K562 (cell line): ENCODE measurements at regions not wholly inside any gene's neighbourhood (a gene's known extent, or its start where the extent isn't known, plus 50 kb on each side); places are given as distances from the start of the nearest gene placed in this dataset.

Source experiments
- CREB1 ChIP-seq, 2 experiments: sonication (generic) in 1 of 2; formaldehyde crosslinking in 1 of 2; IDR thresholded peaks; 2 replicates each; pipeline versions ENCODE4 v1.6.1 to v1.8.0; 2012 to 2022; ENCODE audit warnings: inconsistent platforms in 1 of 2, mild to moderate bottlenecking in 1 of 2, missing genetic modification reagents in 1 of 2, moderate library complexity in 1 of 2
- NRF1 ChIP-seq, 2 experiments: fragments of 450-650 bp; IDR thresholded peaks in 1 of 2; conservative IDR thresholded peaks in 1 of 2; 2 replicates each; pipeline ENCODE4 v1.6.1; 2014; ENCODE audit warnings: mild to moderate bottlenecking in 2 of 2
- POLR2A ChIP-seq: fragments of 450-650 bp; conservative IDR thresholded peaks from 2 replicates; pipeline ENCODE4 v1.6.1; 2016
- SAFB ChIP-seq: fragments of 200-400 bp; formaldehyde crosslinking; IDR thresholded peaks from 2 replicates; pipeline ENCODE4 v1.6.1; 2017; ENCODE audit warnings: low read depth, low read length, borderline replicate concordance
- ZBTB1 ChIP-seq: sonication (generic); formaldehyde crosslinking; IDR thresholded peaks from 2 replicates; pipeline ENCODE4 v1.8.1; 2023; ENCODE audit warnings: missing genetic modification reagents, low read depth, mild to moderate bottlenecking, borderline replicate concordance
- ZBTB11 ChIP-seq, 3 experiments: fragments of 200-800 bp in 1 of 3; fragments of 250-450 bp in 1 of 3; fragments of 450-650 bp in 1 of 3; sonication (Bioruptor Pico) in 1 of 3; sonication (Bioruptor generic) in 1 of 3; formaldehyde crosslinking in 1 of 3; IDR thresholded peaks; 2 replicates each; pipeline versions ENCODE4 v1.6.1 to v1.8.0; 2016 to 2022; ENCODE audit warnings: mild to moderate bottlenecking in 2 of 3, missing genetic modification characterization in 2 of 3, missing compliant biosample characterization in 1 of 3, moderate library complexity in 1 of 3
- ZNF174 ChIP-seq: fragments of 250-450 bp; sonication (Bioruptor Pico); IDR thresholded peaks from 2 replicates; pipeline ENCODE4 v1.4.0; 2020; ENCODE audit warnings: mild to moderate bottlenecking
- ZNF316 ChIP-seq: fragments of 450-650 bp; IDR thresholded peaks from 2 replicates; pipeline ENCODE4 v1.6.1; 2016
- ZNF561 ChIP-seq: fragments of 450-650 bp; formaldehyde crosslinking; conservative IDR thresholded peaks from 2 replicates; pipeline ENCODE4 v1.4.0; 2020; ENCODE audit warnings: mild to moderate bottlenecking, moderate library complexity
- TF ChIP-seq, protein P1 (sequence below), 3 experiments: IDR thresholded peaks in 2 of 3; conservative IDR thresholded peaks in 1 of 3; 2 replicates each; pipeline ENCODE4 v1.5.1; 2011 to 2012; ENCODE audit warnings: low read length in 3 of 3, mild to moderate bottlenecking in 3 of 3, control low read depth in 2 of 3, improper control_type of control experiment in 1 of 3, inconsistent platforms in 1 of 3, low read depth in 1 of 3, mixed read lengths in 1 of 3, moderate library complexity in 1 of 3; ENCODE audit not compliant: insufficient read depth in 2 of 3
- TF ChIP-seq, protein P2 (sequence below): sonication (generic); formaldehyde crosslinking; IDR thresholded peaks from 2 replicates; pipeline ENCODE4 v1.8.1; 2023; ENCODE audit warnings: mild to moderate bottlenecking, missing genetic modification reagents
- TF ChIP-seq, protein P3 (sequence below): sonication (generic); formaldehyde crosslinking; IDR thresholded peaks from 2 replicates; pipeline ENCODE4 v1.8.0; 2022; ENCODE audit warnings: mild to moderate bottlenecking, missing genetic modification reagents

DNA sequence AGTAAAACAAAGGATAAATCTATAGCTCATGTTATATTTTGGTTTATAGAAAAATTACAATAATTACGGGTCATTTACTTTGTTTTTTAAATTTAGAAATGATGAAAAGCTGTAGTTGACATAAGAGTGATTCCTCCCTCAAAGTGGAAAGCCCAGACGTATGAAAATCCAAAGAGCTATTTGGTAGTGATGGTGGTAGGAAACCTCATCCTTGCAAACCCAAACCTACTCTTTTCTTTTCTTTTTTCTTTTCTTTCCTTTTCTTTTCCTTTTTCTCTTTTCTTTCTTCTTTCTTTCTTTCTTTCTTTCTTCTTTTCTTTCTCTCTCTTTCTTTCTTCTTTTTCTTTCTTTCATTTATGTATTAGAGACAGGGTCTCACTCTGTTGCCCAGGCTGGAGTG lies 190.3 kb upstream of the RASSF8 start:
- TF ChIP-seq, protein P1, sequence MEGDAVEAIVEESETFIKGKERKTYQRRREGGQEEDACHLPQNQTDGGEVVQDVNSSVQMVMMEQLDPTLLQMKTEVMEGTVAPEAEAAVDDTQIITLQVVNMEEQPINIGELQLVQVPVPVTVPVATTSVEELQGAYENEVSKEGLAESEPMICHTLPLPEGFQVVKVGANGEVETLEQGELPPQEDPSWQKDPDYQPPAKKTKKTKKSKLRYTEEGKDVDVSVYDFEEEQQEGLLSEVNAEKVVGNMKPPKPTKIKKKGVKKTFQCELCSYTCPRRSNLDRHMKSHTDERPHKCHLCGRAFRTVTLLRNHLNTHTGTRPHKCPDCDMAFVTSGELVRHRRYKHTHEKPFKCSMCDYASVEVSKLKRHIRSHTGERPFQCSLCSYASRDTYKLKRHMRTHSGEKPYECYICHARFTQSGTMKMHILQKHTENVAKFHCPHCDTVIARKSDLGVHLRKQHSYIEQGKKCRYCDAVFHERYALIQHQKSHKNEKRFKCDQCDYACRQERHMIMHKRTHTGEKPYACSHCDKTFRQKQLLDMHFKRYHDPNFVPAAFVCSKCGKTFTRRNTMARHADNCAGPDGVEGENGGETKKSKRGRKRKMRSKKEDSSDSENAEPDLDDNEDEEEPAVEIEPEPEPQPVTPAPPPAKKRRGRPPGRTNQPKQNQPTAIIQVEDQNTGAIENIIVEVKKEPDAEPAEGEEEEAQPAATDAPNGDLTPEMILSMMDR (IDR thresholded peaks at IDR 0.05 in 2 of 3, conservative IDR thresholded peaks at IDR 0.05 in 1 of 3; ENCODE audit: insufficient read depth in 2 of 3, low read depth in 1 of 3, low read length in 3 of 3) = no peak
- TF ChIP-seq ZBTB1 (CRISPR knock-in tag) (no peak), NRF1 (conservative IDR thresholded peaks at IDR 0.05 in 1 of 2, IDR thresholded peaks at IDR 0.05 in 1 of 2) (no peak), ZNF316 (no peak), CREB1 (IDR thresholded peaks at IDR 0.05) (no peak), CREB1 (CRISPR knock-in tag; IDR thresholded peaks at IDR 0.05) (no peak), ZNF174 (CRISPR knock-in tag) (no peak), ZNF561 (no peak), SAFB (no peak), POLR2A (no peak), ZBTB11 (CRISPR knock-in tag; IDR thresholded peaks at IDR 0.05) (no peak)
- TF ChIP-seq, protein P2, sequence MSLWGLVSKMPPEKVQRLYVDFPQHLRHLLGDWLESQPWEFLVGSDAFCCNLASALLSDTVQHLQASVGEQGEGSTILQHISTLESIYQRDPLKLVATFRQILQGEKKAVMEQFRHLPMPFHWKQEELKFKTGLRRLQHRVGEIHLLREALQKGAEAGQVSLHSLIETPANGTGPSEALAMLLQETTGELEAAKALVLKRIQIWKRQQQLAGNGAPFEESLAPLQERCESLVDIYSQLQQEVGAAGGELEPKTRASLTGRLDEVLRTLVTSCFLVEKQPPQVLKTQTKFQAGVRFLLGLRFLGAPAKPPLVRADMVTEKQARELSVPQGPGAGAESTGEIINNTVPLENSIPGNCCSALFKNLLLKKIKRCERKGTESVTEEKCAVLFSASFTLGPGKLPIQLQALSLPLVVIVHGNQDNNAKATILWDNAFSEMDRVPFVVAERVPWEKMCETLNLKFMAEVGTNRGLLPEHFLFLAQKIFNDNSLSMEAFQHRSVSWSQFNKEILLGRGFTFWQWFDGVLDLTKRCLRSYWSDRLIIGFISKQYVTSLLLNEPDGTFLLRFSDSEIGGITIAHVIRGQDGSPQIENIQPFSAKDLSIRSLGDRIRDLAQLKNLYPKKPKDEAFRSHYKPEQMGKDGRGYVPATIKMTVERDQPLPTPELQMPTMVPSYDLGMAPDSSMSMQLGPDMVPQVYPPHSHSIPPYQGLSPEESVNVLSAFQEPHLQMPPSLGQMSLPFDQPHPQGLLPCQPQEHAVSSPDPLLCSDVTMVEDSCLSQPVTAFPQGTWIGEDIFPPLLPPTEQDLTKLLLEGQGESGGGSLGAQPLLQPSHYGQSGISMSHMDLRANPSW = no peak
- TF ChIP-seq, protein P3, sequence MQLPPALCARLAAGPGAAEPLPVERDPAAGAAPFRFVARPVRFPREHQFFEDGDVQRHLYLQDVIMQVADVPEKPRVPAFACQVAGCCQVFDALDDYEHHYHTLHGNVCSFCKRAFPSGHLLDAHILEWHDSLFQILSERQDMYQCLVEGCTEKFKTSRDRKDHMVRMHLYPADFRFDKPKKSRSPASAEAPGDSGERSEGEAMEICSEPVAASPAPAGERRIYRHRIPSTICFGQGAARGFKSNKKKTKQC = no peak
